ENCODE measurements at regions not wholly inside any gene's neighbourhood (a gene's known extent, or its start where the extent isn't known, plus 50 kb on each side); places are given as distances from the start of the nearest gene placed in this dataset.
"Not testable (repeated sequence)": the region's sequence is repeated elsewhere in the genome, so short reads cannot be mapped to it uniquely, and the experiment has no call there.

DNA sequence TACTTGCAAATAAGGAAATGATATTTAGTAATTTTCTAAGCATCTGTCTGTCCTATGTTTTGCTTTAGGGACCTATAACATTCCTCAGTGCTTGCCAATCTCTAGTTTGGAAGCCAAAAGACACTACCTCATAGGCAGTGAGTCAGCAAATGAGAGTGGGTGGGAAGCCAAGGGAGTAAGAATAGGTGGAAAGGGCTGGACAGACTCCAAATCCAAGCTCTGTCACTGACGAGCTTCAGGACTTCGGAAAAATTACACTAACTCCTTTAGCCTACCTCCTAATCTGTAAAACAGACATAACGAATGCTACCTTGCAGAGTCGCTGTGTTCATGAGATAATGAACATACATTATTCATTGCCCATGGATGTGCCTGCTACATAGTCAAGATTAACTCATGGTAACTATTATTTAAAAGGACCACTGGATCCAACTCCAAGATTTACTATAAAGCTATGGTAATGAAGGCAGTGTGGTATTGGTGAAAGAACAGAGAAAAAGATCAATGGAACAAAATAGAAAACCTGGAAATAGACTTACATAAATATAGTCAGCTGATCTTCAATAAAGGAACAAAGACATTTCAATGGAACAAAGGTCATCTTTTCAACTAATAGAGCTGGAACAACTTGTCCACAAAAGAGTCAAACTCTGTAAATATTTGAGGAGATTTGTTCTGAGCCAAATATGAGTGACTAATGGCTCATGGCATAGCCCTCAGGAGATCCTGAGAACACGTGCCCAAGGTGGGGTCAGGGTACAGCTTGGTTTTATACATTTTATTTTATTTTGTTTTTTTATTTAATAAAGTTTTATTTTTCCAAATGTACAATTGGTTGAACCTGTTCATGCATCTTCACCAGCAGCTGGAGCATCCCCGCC is 64.1 kb downstream of the FAM50B start:
- H3K4me3 ChIP-seq (ENCODE audit: low read length) = no peak overlapping the region

DNA sequence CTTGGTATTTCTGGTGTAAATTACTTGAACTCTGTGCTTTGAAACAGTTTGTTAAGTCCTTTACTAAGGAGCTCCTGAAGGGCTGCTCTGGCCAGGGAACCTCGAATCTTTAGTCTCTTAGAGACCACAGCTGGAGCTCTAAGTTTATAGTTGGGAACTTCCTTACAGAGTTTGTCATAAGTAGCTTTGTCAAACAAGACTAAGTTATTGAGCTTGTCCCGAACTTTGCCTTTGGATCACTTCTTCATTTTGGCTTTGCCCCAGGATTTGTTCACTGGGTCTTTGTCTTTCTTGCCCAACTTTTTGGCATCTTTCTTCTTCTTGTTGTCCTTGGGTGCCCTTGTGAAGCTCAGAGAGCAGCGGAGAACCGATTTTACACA is 64.8 kb downstream of the FAM50B start:
- H3K4me1 ChIP-seq (ENCODE audit: control insufficient read depth, insufficient read depth, low read length) = peaks cover 49% of the 10 kb centered on the region
- H3K9ac ChIP-seq (ENCODE audit: low read length) = no peak overlapping the region
- H3K9me3 ChIP-seq (ENCODE audit: control insufficient read depth, low read length) = no peaks in the 10 kb centered on the region
- no peak overlapping the region for H3K4me3 ChIP-seq (ENCODE audit: low read length)
- H3K36me3 ChIP-seq (ENCODE audit: control insufficient read depth, insufficient read depth, low read length) = no peaks in the 10 kb centered on the region
- H3K27me3 ChIP-seq (ENCODE audit: control insufficient read depth, insufficient read depth, low read length) = no peaks in the 10 kb centered on the region

More for the DNA sequence above, 64.1 kb downstream of the FAM50B start:
- Histone ChIP-seq H3K27me3 (ENCODE audit: control insufficient read depth, insufficient read depth, low read length) (no peaks in the 10 kb centered on the region), H3K9ac (ENCODE audit: low read length) (peak overlapping the region; percentile 12), H3K36me3 (ENCODE audit: control insufficient read depth, insufficient read depth, low read length) (no peaks in the 10 kb centered on the region), H3K4me1 (ENCODE audit: control insufficient read depth, insufficient read depth, low read length) (peaks cover 52% of the 10 kb centered on the region), H3K9me3 (ENCODE audit: control insufficient read depth, low read length) (no peaks in the 10 kb centered on the region)

DNA sequence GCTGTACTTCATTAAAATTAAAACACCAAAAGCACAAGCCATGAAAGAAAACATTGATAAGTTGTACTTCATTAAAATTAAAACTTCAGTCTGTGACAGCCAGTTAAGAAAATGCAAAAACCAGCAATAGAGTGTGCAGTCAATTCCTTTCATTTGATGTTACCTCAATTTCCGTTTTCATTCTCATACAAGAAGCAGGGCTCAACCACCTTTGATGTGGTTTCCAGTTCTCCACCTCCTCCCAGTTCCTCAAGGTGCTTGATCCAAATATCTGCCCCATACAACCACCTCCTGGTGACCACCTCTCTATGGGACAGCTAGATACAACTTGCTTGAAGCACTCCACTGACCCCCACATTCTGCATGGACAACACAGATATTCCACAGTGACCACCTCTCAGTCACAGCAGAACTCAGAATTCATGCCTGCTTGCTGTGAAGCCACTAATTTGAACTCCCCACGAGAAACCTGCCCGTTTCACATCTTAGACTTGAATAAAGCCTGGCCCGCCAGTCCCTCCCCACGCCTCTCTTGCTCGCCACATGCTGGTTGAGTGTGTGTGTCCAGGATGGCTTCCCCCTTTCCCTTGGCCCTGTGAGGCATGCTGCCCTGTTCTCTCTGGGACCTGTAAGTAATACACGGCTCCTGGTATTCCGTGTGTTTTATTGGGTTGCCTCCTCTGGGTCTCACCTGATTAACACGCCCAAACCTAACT is 66.1 kb downstream of the FAM50B start:
- Histone ChIP-seq H3K27me3 (ENCODE audit: control insufficient read depth, insufficient read depth, low read length) (no peaks in the 10 kb centered on the region), H3K4me1 (ENCODE audit: control insufficient read depth, insufficient read depth, low read length) (peaks cover 44% of the 10 kb centered on the region)

DNA sequence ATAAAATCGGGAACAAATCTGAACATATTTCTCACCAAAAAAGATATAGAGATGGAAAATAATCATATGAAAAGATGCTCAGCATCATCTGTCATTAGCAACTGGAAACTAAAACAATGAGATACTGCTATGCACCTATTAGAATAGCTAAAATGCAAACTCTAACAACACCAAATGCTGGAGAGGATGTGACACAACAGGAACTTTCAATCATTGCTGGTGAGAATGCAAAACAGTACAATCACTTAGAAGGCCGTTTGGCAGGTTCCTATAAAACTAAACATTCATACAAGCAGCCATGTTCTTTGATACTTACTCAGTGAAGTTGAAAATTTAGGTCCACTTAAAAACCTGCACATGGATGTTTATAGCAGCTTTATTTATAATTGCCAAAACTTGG is 67.0 kb downstream of the FAM50B start:
- Histone ChIP-seq H3K4me1 (ENCODE audit: control insufficient read depth, insufficient read depth, low read length) (peaks cover 39% of the 10 kb centered on the region), H3K9me3 (ENCODE audit: control insufficient read depth, low read length) (no peaks in the 10 kb centered on the region), H3K9ac (ENCODE audit: low read length) (no peak overlapping the region), H3K36me3 (ENCODE audit: control insufficient read depth, insufficient read depth, low read length) (no peaks in the 10 kb centered on the region), H3K4me3 (ENCODE audit: low read length) (no peak overlapping the region), H3K27me3 (ENCODE audit: control insufficient read depth, insufficient read depth, low read length) (no peaks in the 10 kb centered on the region)

More for the DNA sequence above, 66.1 kb downstream of the FAM50B start:
- H3K4me3 ChIP-seq (ENCODE audit: low read length) = no peak overlapping the region
- no peak overlapping the region for H3K9ac ChIP-seq (ENCODE audit: low read length)
- no peaks in the 10 kb centered on the region for H3K36me3 ChIP-seq (ENCODE audit: control insufficient read depth, insufficient read depth, low read length)
- H3K9me3 ChIP-seq (ENCODE audit: control insufficient read depth, low read length) = no peaks in the 10 kb centered on the region

DNA sequence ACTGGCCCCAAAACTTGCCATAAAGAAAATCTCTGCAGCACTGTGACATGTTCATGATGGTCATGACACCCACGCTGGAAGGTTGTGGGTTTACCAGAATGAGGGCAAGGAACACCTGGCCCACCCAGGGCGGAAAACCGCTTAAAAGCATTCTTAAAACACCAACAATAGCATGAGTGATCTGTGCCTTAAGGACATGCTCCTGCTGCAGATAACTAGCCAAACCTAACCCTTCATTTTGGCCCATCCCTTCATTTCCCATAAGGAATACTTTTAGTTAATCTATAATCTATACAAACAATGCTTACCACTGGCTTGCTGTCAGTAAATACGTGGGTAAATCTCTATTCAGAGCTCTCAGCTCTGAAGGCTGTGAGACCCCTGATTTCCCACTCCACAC is 67.6 kb downstream of the FAM50B start:
- H3K9me3 ChIP-seq (ENCODE audit: control insufficient read depth, low read length); H3K9ac ChIP-seq (ENCODE audit: low read length); H3K36me3 ChIP-seq (ENCODE audit: control insufficient read depth, insufficient read depth, low read length); H3K27me3 ChIP-seq (ENCODE audit: control insufficient read depth, insufficient read depth, low read length); H3K4me3 ChIP-seq (ENCODE audit: low read length): not testable (repeated sequence)
- peaks cover 33% of the 10 kb centered on the region for H3K4me1 ChIP-seq (ENCODE audit: control insufficient read depth, insufficient read depth, low read length)

DNA sequence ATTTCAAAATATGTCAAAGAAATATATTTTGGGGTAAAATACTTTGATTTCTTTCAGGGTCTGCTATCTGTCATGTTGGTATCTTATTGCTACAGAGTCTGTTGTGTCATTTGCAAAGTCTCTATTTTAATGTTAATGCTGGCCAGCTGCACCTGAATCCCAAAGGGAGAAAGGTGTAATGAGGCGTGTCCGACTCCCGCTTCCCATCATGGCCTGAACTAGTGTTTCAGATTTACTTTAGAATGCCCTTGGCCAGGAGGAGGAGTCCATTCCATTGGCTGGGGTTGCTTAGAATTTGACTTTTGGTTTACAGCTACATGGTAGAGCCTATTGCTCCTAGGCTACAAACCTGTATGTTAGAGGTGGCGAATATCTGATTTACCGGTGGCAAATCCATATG is 69.3 kb downstream of the FAM50B start:
- no peak overlapping the region for H3K9ac ChIP-seq (ENCODE audit: low read length)
- H3K36me3 ChIP-seq (ENCODE audit: control insufficient read depth, insufficient read depth, low read length) = no peaks in the 10 kb centered on the region
- H3K9me3 ChIP-seq (ENCODE audit: control insufficient read depth, low read length) = no peaks in the 10 kb centered on the region
- H3K27me3 ChIP-seq (ENCODE audit: control insufficient read depth, insufficient read depth, low read length) = no peaks in the 10 kb centered on the region
- peaks cover 17% of the 10 kb centered on the region for H3K4me1 ChIP-seq (ENCODE audit: control insufficient read depth, insufficient read depth, low read length)
- H3K4me3 ChIP-seq (ENCODE audit: low read length) = no peak overlapping the region

DNA sequence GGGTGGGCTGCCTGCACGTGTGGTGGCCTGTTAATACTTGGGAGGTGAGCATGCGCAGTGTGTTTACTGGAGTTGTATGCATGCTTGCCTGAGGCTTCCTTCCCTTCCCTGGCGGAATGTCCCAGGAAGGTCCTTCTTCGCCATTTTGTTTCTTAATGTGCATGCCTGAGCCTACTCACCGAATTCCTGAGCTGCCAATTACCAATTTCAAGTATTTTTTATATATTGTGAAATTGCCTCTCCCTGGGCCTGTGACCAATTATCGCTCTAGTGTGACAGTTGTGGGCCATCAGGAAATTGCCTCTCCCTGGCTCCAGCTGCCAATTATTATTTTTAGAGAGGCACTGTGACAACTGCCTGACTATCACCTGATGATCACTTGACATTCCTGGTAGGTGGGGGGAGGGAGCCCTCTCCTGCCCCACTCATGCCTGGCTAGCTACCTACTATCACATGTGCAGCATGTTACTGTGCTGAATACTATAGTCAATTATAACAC is 70.0 kb downstream of the FAM50B start:
- no peak overlapping the region for H3K9ac ChIP-seq (ENCODE audit: low read length)

DNA sequence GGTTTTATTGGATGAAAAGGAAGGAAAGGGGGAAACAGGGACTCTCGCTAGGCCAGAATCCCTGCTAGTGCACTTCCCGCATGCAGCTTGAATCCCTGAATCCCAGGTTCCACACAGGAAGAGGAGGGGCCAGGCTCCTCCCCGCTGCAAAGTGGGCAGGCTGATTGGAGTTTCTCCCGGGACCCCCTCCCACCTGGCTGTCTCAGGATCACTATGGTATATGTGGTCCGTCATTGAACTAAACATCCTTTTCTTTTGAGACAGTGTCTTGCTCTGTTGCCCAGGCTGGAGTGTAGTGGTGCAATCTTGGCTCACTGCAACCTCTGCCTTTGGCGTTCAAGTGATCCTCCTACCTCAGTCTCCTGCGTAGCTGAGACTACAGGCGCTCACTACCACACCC is 70.7 kb downstream of the FAM50B start:
- Histone ChIP-seq H3K4me1 (ENCODE audit: control insufficient read depth, insufficient read depth, low read length) (peaks cover 8% of the 10 kb centered on the region), H3K9ac (ENCODE audit: low read length) (no peak overlapping the region), H3K36me3 (ENCODE audit: control insufficient read depth, insufficient read depth, low read length) (no peaks in the 10 kb centered on the region), H3K27me3 (ENCODE audit: control insufficient read depth, insufficient read depth, low read length) (no peaks in the 10 kb centered on the region), H3K9me3 (ENCODE audit: control insufficient read depth, low read length) (no peaks in the 10 kb centered on the region), H3K4me3 (ENCODE audit: low read length) (no peak overlapping the region)

More for the DNA sequence above, 70.0 kb downstream of the FAM50B start:
- Histone ChIP-seq H3K27me3 (ENCODE audit: control insufficient read depth, insufficient read depth, low read length) (no peaks in the 10 kb centered on the region), H3K36me3 (ENCODE audit: control insufficient read depth, insufficient read depth, low read length) (no peaks in the 10 kb centered on the region), H3K9me3 (ENCODE audit: control insufficient read depth, low read length) (no peaks in the 10 kb centered on the region), H3K4me1 (ENCODE audit: control insufficient read depth, insufficient read depth, low read length) (peaks cover 12% of the 10 kb centered on the region), H3K4me3 (ENCODE audit: low read length) (no peak overlapping the region)

DNA sequence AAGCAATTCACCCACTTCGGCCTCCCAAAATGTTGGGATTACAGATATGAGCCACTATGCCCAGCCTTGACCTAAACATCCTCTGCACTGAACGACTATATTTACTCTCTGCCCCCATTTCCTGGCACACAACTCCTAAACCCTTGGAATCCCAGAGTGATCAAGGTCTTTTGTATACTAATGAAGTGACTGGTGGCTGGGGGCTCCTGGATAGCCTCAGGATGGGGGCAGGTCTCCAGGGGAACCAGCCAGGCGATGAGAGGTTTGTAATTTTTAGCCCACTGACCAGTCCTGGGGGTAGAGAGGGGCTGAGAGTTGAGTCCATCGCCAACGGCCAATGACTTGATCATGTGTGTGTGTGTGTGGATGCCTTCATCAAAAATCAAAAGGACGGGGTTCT is 71.1 kb downstream of the FAM50B start:
- Histone ChIP-seq H3K9ac (ENCODE audit: low read length) (no peak overlapping the region), H3K36me3 (ENCODE audit: control insufficient read depth, insufficient read depth, low read length) (no peaks in the 10 kb centered on the region), H3K27me3 (ENCODE audit: control insufficient read depth, insufficient read depth, low read length) (no peaks in the 10 kb centered on the region), H3K9me3 (ENCODE audit: control insufficient read depth, low read length) (no peaks in the 10 kb centered on the region), H3K4me3 (ENCODE audit: low read length) (no peak overlapping the region), H3K4me1 (ENCODE audit: control insufficient read depth, insufficient read depth, low read length) (peaks cover 8% of the 10 kb centered on the region)

DNA sequence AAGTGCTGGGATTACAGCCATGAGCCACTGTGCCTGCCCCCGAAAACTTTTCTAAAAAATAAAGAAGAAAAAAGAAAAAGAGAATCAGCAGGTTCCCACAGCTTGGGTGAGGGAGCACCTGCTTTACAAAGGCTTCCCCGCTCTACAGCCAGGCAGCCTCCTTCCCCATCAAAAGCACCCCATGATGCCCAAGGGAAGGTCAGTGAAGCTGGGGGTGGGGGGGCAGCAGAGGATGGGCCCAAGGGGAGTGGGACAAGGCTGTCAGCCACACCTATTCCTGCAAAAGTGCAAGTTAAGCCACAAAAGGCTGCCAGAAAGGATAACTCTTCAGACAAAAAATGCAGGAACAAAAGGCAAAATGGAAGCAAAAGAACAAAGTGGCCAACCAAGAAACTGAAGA is 72.5 kb downstream of the FAM50B start:
- no peak overlapping the region for H3K9ac ChIP-seq (ENCODE audit: low read length)
- H3K27me3 ChIP-seq (ENCODE audit: control insufficient read depth, insufficient read depth, low read length) = no peaks in the 10 kb centered on the region
- H3K4me3 ChIP-seq (ENCODE audit: low read length) = no peak overlapping the region

DNA sequence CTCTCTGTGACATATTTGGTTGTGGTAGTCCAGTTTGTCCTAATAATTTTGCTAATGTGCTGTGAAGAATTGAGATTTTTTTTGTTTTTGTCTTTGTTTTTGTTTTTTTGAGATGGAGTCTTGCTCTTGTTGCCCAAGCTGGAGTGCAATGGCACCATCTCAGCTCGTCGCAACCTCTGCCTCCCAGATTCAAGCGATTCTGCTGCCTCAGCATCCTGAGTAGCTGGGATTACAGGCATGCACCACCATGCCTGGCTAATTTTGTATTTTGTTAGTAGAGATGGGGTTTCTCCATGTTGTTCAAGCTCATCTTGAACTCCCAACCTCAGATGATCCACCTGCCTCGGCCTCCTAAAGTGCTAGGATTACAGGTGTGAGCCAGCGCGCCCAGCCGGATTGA is 73.4 kb downstream of the FAM50B start:
- peaks cover 13% of the 10 kb centered on the region for H3K4me1 ChIP-seq (ENCODE audit: control insufficient read depth, insufficient read depth, low read length)
- H3K36me3 ChIP-seq (ENCODE audit: control insufficient read depth, insufficient read depth, low read length) = not testable (repeated sequence)

More for the DNA sequence above, 72.5 kb downstream of the FAM50B start:
- Histone ChIP-seq H3K36me3 (ENCODE audit: control insufficient read depth, insufficient read depth, low read length) (no peaks in the 10 kb centered on the region), H3K9me3 (ENCODE audit: control insufficient read depth, low read length) (no peaks in the 10 kb centered on the region), H3K4me1 (ENCODE audit: control insufficient read depth, insufficient read depth, low read length) (peaks cover 13% of the 10 kb centered on the region)

More for the DNA sequence above, 73.4 kb downstream of the FAM50B start:
- H3K27me3 ChIP-seq (ENCODE audit: control insufficient read depth, insufficient read depth, low read length); H3K9me3 ChIP-seq (ENCODE audit: control insufficient read depth, low read length); H3K4me3 ChIP-seq (ENCODE audit: low read length); H3K9ac ChIP-seq (ENCODE audit: low read length): not testable (repeated sequence)

Data from mucosa of stomach (tissue), 1 donor.